IMR-90 (cell line): ENCODE measurements at regions not wholly inside any gene's neighbourhood (a gene's known extent, or its start where the extent isn't known, plus 50 kb on each side); places are given as distances from the start of the nearest gene placed in this dataset.

Source experiments
- ATAC-seq: fragments of 200-7000 bp; cut with Tn5 transposase; 2 replicates; pipeline ENCODE4 v1.9.1; 2020; ENCODE audit warnings: low read depth, mild to moderate bottlenecking, moderate library complexity
- BruUV-seq: library from RNA; stranded (reverse); fragments of 400-500 nt; replicated peaks from 2 replicates; lab custom pipeline; 2021; lab: Mats Ljungman, UMichigan
- CTCF ChIA-PET: fragments of 300-600 bp; formaldehyde crosslinking; extraction: SDS; loops from one replicate; lab custom pipeline; 2021; ENCODE audit warnings: antibody characterized with exemption; lab: Yijun Ruan, JAX
- POLR2A ChIA-PET: fragments of 300-600 bp; sonication (Branson Sonifier 250); formaldehyde crosslinking; loops from one replicate; lab custom pipeline; 2022; ENCODE audit warnings: antibody characterized with exemption; ENCODE audit not compliant: unreplicated experiment; lab: Charles Lee
- DNase-seq: peaks from one replicate; pipeline ENCODE4 v3.0.0; 2013
- H2AFZ ChIP-seq: replicated peaks from 2 replicates; pipeline ENCODE3; 2013; ENCODE audit warnings: low read length, mild to moderate bottlenecking; ENCODE audit not compliant: poor library complexity
- H2AK5ac ChIP-seq: 2 replicates; pipeline ENCODE4 v1.6.1; 2013; ENCODE audit warnings: low read depth, low read length, inconsistent platforms
- H2AK9ac ChIP-seq: replicated peaks from 2 replicates; pipeline ENCODE3; 2013; ENCODE audit warnings: mild to moderate bottlenecking, low read depth, low read length, moderate library complexity; ENCODE audit not compliant: poor library complexity
- H2BK120ac ChIP-seq: 2 replicates; pipeline ENCODE4 v1.6.1; 2013; ENCODE audit warnings: low read depth, low read length, inconsistent platforms
- H2BK15ac ChIP-seq: 3 replicates; pipeline ENCODE4 v1.6.1; 2013; ENCODE audit warnings: low read depth, low read length, inconsistent platforms
- H2BK20ac ChIP-seq: 2 replicates; pipeline ENCODE4 v1.6.1; 2013; ENCODE audit warnings: low read depth, mild to moderate bottlenecking, inconsistent platforms, low read length, moderate library complexity
- H2BK5ac ChIP-seq: 2 replicates; pipeline ENCODE4 v1.6.1; 2013; ENCODE audit warnings: mild to moderate bottlenecking, low read depth, low read length, inconsistent platforms; ENCODE audit not compliant: poor library complexity, severe bottlenecking
- H3K14ac ChIP-seq: replicated peaks from 2 replicates; pipeline ENCODE4 v1.6.1; 2013; ENCODE audit warnings: low read depth, low read length, inconsistent platforms
- H3K18ac ChIP-seq: 2 replicates; pipeline ENCODE4 v1.6.1; 2013; ENCODE audit warnings: low read depth, low read length, control low read depth
- H3K23ac ChIP-seq: 2 replicates; pipeline ENCODE4 v1.6.1; 2013; ENCODE audit warnings: low read depth, low read length, inconsistent platforms
- H3K27ac ChIP-seq: 2 replicates; pipeline ENCODE4 v1.5.1; 2013; ENCODE audit warnings: mild to moderate bottlenecking, control low read depth, low read length; ENCODE audit not compliant: insufficient read depth
- H3K27me3 ChIP-seq: 2 replicates; pipeline ENCODE4 v1.6.1; 2013; ENCODE audit warnings: low read length; ENCODE audit not compliant: control insufficient read depth, insufficient read depth
- H3K36me3 ChIP-seq: 2 replicates; pipeline ENCODE4 v1.6.1; 2013; ENCODE audit warnings: low read length, mixed read lengths; ENCODE audit not compliant: control insufficient read depth, insufficient read depth
- H3K4ac ChIP-seq: 2 replicates; pipeline ENCODE4 v1.6.1; 2013; ENCODE audit warnings: low read depth, low read length, inconsistent platforms
- H3K4me1 ChIP-seq: 2 replicates; pipeline ENCODE4 v1.6.1; 2013; ENCODE audit warnings: low read length, mixed read lengths; ENCODE audit not compliant: control insufficient read depth, insufficient read depth
- H3K4me2 ChIP-seq: 2 replicates; pipeline ENCODE4 v1.6.1; 2013; ENCODE audit warnings: low read depth, mild to moderate bottlenecking, control low read depth, low read length, moderate library complexity
- H3K4me3 ChIP-seq: 2 replicates; pipeline ENCODE4 v1.5.1; 2013; ENCODE audit warnings: low read depth, mild to moderate bottlenecking, control low read depth, low read length, moderate library complexity; ENCODE audit not compliant: insufficient read depth
- H3K56ac ChIP-seq: 2 replicates; pipeline ENCODE4 v1.6.1; 2013; ENCODE audit warnings: low read length, inconsistent platforms; ENCODE audit not compliant: insufficient read depth; ENCODE audit errors: extremely low read depth
- H3K79me1 ChIP-seq, 2 experiments: 2 replicates each; pipeline ENCODE4 v1.6.1; 2013; ENCODE audit warnings: low read length in 2 of 2, inconsistent platforms in 1 of 2, low read depth in 1 of 2
- H3K9ac ChIP-seq: 2 replicates; pipeline ENCODE4 v1.6.1; 2013; ENCODE audit warnings: low read depth, low read length, control low read depth
- H3K9me1 ChIP-seq: 2 replicates; pipeline ENCODE4 v1.6.1; 2013; ENCODE audit warnings: low read length, inconsistent platforms; ENCODE audit not compliant: insufficient read depth
- H3K9me3 ChIP-seq: 2 replicates; pipeline ENCODE4 v1.6.1; 2013; ENCODE audit warnings: low read length; ENCODE audit not compliant: control insufficient read depth, insufficient read depth
- H4K20me1 ChIP-seq: 2 replicates; pipeline ENCODE4 v1.6.1; 2013; ENCODE audit warnings: low read length, inconsistent platforms; ENCODE audit not compliant: insufficient read depth
- H4K5ac ChIP-seq: 2 replicates; pipeline ENCODE4 v1.6.1; 2013; ENCODE audit warnings: mild to moderate bottlenecking, low read depth, low read length, control low read depth
- H4K8ac ChIP-seq, 2 experiments: 2 replicates each; pipeline ENCODE4 v1.6.1; 2013; ENCODE audit warnings: low read depth in 2 of 2, low read length in 2 of 2, control low read depth in 1 of 2, inconsistent platforms in 1 of 2
- H4K91ac ChIP-seq: 2 replicates; pipeline ENCODE4 v1.6.1; 2013; ENCODE audit warnings: low read depth, low read length, inconsistent platforms; ENCODE audit not compliant: insufficient read depth
- CEBPB ChIP-seq: IDR thresholded peaks from 2 replicates; pipeline ENCODE4 v1.6.1; 2012; ENCODE audit warnings: low read depth, low read length, improper control_type of control experiment
- RCOR1 ChIP-seq: IDR thresholded peaks from 2 replicates; pipeline ENCODE4 v1.6.1; 2012; ENCODE audit warnings: mild to moderate bottlenecking, low read length, improper control_type of control experiment; ENCODE audit not compliant: insufficient replicate concordance
- dilution Hi-C: fragments of 300-500 bp; cut with HindIII; formaldehyde crosslinking; loops from one replicate; pipeline ENCODE4 v1.14.3; 2018; ENCODE audit warnings: low sequenced_read_pairs; ENCODE audit not compliant: unreplicated experiment
- in situ Hi-C: fragments of 300-500 bp; cut with MboI; formaldehyde crosslinking; loops from 3 replicates; pipeline ENCODE4 v1.14.3; 2019; ENCODE audit warnings: low sequenced_read_pairs, inconsistent platforms, mixed read lengths
- intact Hi-C: fragments of 100-400 bp; cut with micrococcal nuclease; formaldehyde crosslinking; loops from 2 replicates; pipeline ENCODE4 v1.10.0; 2022

GRCh38 chr7:53518319-53518718, 482.9 kb downstream of the POM121L12 start:
- no peaks in the 10 kb centered on the region for H3K4me1 ChIP-seq
- no peaks in the 10 kb centered on the region for H4K20me1 ChIP-seq
- no peak overlapping the region for H3K4ac ChIP-seq
- no peak overlapping the region for H3K18ac ChIP-seq
- no peak overlapping the region for H2BK120ac ChIP-seq
- BruUV-seq, result no TSS peak
- H3K79me1 ChIP-seq, result no peaks in the 10 kb centered on the region
- no peak overlapping the region for H3K14ac ChIP-seq
- H2BK20ac ChIP-seq, result no peak overlapping the region
- CTCF ChIA-PET, result no interaction called here
- no peak overlapping the region for H3K4me2 ChIP-seq
- no peak overlapping the region for H3K23ac ChIP-seq
- in situ Hi-C loops (no loop called here), intact Hi-C loops (no loop called here), dilution Hi-C loops (no loop called here)
- ATAC-seq (no peak), DNase-seq (no peak)
- H3K27ac ChIP-seq, result no peak overlapping the region
- no peak overlapping the region for H2AFZ ChIP-seq
- peaks cover 6% of the 10 kb centered on the region for H3K9me3 ChIP-seq
- no peak overlapping the region for H4K5ac ChIP-seq
- H3K9ac ChIP-seq, result no peak overlapping the region
- no peak overlapping the region for H4K8ac ChIP-seq
- no peak overlapping the region for H4K91ac ChIP-seq
- H3K4me3 ChIP-seq, result no peak overlapping the region
- H3K56ac ChIP-seq, result no peak overlapping the region
- no peaks in the 10 kb centered on the region for H3K27me3 ChIP-seq
- H3K36me3 ChIP-seq, result no peaks in the 10 kb centered on the region
- TF ChIP-seq RCOR1 (no peak), CEBPB (no peak)
- H2AK5ac ChIP-seq, result no peak overlapping the region
- POLR2A ChIA-PET, result no interaction called here
- no peaks in the 10 kb centered on the region for H3K9me1 ChIP-seq
- H2AK9ac ChIP-seq, result no peak overlapping the region
- H2BK5ac ChIP-seq, result no peak overlapping the region
- no peak overlapping the region for H2BK15ac ChIP-seq
